ENCODE measurements at regions not wholly inside any gene's neighbourhood (a gene's known extent, or its start where the extent isn't known, plus 50 kb on each side); places are given as distances from the start of the nearest gene placed in this dataset.
"Not testable (repeated sequence)": the region's sequence is repeated elsewhere in the genome, so short reads cannot be mapped to it uniquely, and the experiment has no call there.

DNA sequence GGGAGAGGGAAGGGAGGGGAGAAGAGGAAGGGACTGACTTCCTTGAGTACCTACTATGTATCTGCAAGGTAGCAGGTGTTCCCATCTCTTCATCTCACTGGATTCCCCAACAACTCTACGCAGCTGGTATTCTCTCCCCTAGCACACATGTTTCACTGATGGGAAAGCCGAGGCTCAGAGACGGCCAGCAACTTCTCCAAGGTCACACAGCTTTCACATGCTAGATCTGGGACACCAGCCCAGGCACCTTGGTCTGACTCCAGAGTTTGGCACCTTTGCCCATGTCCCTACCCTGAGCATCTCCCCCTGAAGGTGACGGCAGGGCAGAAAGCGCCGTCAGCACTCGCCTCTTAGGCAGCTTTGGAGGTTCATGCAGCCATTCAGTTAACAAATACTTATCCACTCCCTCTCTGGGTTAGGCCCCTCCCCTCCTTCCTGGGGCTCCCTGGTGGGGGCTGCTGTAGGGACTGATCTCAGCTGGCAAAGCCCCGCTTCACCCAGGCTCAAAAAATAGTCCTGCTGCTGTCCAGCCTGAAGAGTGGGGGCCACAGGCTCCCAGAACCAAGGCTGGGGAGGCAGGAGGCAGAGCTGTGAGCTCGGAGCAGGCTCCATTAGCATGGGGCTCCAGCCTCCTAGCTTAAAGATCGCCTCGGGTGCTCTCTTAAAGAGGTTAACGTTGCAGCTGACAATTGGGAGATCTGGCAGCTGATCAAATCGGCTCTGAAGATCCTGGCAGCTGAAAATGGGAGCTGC, 79.4 kb downstream of the IGLL1 start:
- DNase-seq (ENCODE audit: low read depth, low spot score) = no peak

DNA sequence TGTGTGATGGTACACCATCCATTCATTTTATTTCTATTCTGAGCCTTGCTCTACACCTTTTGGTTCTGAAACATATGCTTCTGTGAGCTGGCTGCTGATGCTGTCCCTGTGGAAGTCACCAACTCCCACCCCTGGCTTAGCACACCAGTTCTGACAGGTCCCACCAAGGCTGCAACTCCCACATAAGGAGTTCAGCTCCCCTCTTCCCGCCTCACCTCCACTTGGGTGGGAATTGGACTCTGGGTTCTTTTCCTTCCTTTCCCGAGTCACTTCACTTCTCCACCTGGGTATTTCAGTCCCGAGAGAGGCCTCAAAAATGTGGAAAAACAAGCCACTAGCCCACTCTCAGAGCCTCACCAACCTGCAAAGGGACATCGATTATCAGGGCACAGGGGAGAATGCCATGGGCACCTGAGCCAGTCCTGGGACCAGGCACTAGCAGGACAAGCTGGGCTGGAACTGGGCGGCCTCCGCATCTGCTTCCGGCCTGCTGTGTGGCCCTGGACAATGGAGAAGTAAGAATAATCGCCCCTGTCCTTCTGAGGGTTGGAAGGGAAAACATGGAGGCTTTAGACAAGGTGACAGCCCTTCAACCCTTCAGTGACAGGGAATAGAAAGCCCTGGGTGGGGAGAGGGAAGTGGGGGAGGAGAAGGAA, 80.1 kb downstream of the IGLL1 start:
- DNase-seq (ENCODE audit: low read depth, low spot score) = no peak

DNA sequence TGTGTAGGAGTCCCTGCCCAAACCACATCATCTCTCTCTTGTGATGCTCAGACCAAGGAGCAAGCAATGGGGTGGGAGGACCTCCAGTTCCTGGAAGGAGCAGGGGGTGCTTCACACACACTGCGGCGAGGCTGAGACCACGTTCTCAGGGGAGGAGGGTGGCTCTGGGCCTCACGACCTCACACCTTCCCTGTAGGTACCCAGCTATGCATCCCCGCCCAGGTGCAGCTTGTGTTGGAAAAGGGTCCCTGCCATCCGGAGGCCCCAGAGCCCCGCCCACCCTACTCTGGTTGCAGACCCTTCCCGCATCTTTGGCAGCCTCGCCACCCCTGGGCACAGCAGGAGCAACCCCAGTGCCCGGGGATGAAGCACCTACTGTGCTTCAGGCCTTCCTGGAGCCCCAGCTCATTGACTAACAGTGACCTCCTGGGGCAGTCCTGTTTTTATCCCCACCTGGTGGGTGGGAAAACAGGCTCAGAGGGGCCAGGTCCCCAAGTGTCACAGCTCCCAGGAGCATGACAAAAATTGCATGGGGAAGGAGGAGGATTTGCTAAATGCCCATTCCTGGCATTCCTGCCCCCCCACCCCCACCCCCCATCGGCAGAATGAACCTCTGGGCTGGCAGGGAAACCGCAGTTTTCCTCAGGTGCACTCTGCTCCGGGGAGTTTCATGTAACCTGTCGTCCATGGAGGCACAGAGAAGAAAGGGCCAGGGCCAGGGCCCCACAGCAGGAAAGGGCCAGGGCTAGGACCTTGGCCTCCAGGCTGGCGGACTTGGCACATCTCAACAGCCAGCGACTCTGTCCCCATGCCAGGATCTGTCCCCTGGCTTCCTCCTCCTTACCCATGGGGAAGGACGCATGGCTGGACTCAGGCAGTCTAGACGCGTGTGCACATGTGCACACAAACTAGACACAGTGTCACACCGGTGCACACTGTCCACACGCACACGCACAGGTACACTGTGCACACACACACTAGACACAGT, 81.0 kb downstream of the IGLL1 start:
- DNase-seq (ENCODE audit: low read depth, low spot score) = no peak

DNA sequence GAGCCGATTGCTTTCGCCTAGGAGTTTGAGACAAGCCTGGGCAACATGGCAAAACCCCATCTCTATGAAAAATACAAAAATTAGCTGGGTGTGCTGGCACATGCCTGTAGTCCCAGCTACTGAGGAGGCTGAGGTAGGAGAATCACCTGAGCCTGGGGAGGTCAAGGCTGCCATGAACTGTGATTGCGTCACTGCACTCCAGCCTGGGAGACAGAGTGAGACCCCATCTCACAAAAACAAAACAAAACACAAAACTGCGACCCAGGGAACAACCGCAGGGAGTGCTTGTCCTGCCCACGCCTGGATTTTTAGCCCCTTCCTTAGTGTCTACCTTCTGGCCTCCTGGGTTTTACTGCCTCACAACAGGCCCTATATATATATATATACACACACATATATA, 82.2 kb downstream of the IGLL1 start:
- not testable (repeated sequence) for DNase-seq (ENCODE audit: low read depth, low spot score)

DNA sequence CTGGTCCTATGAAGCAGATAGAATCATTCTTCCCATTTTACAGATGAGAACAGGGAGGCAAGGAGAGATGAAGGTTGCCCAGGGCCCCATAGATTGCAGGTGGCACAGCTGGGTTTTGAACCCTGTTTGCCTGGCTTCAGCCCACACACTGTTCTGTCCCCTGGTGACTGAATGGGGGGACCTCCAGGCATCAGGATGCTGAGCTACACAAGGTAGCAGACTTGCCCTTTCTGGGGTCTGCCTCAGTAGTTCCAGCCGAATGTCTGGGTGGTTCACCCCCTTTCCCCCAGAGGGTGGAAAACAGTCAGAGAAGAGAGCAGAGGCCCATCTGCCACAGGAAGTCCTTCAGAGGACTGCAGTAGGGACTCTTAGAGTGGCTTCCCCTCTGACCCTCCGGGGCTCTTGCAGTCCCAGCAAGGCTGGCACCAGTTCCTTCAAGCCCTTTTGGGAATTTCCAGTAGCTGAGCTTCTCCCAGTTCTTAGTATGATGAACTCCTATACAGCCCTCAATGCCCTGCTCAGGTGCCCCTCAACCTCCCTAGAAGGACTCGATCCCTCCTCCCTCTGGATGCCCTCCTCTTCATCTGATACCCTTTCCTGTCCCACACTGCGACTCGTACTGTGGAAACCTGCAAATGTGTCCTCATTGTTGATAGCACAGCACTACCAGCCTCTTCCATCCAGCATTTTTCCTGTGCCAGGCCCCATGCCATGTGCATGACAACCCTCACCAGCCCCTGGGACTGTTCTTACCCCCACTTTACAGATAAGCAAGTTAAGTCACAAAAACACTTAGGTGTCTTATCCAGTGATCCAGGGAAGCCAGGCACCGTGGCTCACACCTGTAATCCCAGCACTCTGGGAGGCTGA, 82.8 kb downstream of the IGLL1 start:
- DNase-seq (ENCODE audit: low read depth, low spot score) = no peak

DNA sequence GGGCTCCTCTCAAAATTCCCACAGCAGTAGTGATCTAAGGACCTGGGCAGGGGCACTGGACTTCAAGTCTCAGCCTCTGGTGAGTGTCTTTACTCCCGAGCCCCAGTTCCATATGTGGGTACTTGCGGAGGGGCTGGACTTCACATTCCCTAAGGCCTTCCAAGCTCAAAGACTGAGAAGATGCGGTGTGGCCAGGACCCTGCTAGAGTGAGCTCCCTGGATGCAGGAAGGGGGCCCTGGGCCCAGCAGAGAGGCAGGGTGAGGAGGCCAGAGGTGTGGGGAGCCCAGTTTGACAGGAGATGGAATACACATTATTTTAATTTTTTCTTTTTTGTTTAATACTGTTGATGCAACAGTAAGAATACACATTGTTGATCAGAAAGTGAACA, 83.7 kb downstream of the IGLL1 start:
- DNase-seq (ENCODE audit: low read depth, low spot score) = no peak

DNA sequence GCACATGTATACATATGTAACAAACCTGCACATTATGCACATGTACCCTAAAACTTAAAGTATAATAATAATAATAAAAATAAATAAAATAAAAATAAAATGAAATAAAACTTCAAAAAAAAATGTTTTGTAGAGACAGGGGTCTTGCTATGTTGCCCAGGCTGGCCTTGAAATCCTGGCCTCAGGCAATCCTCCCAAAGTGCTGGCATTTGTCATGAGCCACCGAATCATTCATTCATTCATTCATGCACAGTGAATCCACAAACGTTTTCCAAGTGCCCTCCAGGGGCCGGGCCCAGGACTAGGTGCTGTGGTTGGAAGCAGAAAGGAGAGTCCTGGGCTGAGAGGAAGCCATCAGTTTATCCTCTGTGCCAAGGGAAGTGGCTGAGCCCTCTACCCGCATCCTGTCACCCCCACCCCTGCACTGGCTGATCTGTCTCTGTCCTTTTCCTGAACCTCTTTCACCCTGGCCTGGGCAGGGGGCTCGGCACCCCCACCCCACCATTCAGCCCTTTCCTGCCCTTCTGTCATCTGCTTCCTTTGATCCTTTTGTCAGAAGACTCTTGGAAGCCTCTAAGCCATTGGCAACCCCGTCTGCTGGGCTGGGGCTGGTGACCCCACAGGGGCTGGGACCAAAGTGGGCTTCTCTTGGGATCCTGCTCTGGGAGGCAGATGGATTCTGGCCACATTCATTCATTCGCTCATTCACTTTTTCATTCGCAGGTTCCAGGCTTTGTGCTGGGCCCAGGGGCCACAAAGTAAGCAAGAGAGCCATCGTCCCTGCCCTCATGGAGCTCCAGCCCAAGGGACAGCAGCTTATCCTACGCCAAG, 84.3 kb downstream of the IGLL1 start:
- DNase-seq (ENCODE audit: low read depth, low spot score) = no peak

DNA sequence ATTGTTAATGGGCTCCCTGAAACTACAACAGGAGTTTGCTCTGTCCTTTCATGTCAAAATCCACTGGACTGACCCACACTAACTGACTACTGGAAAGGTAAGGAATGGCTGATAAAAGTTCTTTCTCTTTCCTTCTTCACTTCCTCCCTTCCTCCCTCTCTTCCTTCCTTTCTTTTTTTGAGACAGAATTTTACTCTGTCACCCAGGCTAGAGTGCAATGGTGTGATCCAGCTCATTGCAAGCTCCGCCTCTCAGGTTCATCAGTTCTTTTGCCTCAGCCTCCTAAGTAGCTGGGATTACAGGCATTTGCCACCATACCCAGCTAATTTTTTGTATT, 85.2 kb downstream of the IGLL1 start:
- DNase-seq (ENCODE audit: low read depth, low spot score) = no peak

DNA sequence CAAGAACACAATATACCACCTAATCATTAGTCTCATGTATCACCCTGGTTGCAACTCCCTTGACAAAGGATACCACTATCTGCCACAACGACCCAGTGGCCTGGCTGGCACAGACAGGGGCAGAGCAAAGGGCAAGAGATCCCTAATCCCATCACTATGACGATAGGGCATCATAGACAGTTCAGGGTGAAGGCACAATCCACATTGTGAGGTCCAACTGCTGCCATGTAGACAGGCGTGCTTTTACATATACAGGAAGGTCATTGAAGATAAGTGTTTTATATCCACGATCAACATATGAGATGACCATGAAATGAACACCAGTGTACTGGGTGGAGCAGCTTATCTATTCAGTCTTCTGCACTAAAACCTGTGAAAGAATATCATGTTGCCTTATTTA, 94.6 kb downstream of the IGLL1 start:
- no peak for DNase-seq (ENCODE audit: low read depth, low spot score)

DNA sequence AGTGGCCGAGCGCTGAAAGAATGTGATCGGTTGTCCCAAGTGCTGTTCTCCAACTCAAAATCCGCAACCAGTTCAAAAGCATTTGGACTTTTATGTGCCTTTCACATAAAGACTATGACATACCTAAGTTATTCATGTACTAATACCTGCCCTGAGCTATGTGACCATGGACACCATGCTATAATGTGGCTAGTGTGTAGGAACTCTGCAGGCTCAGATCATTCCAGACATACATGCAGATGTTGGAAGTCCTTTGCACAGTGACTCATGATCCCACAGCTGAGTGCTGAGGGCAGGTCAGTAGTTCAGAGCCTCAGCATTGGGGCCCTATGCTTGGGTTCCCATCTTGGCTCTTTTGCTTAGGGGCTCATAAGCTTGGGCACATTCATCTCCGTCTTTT, 95.4 kb downstream of the IGLL1 start:
- no peak for DNase-seq (ENCODE audit: low read depth, low spot score)

DNA sequence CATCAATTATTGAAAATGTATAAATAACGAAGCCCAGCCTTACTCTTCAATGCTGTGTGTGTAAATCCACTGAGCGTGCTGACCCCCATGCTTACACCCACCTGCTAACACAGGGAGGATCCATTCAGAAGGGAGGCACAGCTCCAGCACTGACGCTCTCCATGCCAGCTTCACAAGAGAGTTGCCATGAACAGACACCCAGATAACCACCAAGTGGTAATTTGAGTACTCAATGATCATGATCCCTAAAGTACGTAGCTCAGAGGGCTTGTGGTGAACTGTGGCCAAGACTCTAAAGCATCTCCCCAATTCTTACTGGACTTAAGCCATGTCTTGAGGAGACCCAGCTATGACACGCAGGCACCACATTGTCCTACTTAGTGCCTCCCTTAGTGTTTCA, 98.7 kb downstream of the IGLL1 start:
- DNase-seq (ENCODE audit: low read depth, low spot score) = no peak

DNA sequence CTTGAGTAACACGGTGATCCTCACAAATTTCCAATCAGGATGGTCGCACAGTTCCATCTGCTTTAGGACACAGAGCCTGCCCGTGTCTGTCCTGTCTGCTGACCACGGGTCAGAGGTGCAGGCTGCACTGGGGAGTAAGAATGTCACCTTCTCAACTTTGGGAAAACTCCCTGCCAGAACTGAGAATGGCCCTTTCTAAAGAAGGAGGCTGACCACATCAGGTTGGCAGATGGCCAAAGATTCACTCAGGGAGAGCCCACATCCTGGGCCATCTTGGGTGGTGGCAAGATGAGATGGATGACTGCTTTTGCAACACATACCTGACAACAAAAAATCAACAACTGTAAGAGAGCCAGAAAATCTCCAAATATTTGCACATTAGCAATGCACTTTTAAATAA, 101.9 kb downstream of the IGLL1 start:
- no peak for DNase-seq (ENCODE audit: low read depth, low spot score)

DNA sequence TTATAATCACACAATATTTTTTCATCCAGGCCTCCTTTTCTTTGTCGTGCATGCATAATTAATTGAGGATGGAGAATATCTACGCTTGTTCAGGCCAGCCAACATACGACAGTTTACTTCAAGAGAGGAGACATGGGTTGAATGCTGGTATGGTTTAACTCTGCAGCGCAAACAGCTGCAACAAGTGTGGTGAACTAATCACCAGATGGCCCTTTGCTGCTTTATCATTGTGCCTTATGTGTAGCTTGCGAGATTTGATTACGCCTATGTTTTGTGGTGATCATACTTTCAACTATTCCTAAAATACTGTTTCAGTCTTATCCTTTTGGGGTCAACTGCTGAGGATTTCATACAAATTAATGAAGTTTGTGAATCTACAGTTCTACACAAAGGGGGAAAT, 105.6 kb downstream of the IGLL1 start:
- DNase-seq (ENCODE audit: low read depth, low spot score) = not testable (repeated sequence)

DNA sequence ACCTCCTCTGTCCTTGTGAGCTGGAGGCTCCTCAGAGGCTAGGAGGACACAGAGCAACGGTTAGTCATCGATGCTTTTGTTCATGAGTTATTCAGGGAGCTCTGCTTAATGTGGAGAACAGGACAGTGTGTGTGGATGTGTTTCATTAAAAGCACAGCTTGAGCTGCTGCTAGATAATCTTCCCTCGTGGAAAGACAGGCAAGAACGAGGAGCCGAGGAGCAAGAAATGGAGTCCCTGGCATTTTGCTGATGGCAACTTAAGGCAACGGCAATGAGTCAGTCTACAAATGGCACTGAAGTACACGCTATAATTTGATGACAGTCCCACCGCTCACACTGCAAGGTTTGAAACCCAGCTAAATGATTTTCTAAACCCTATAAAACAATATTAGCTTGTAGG, 106.2 kb downstream of the IGLL1 start:
- no peak for DNase-seq (ENCODE audit: low read depth, low spot score)

DNA sequence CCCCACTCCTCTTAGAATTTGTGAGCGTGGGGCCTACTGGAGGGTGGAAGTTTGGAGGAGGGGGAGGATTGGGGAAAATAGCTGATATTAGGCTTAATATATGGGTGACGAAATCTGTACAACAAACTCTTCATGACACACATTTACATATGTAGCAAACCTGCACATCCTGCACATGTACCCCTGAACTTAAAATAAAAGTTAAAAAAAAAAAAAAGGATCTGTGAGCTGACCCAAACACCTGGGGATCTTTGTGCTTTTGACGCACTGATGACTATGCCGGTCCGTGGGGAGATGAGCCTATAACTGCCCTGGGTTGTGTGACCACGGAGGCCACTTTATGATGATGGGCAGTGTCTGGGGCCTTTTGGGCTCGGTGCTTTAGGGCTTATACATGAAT, 107.7 kb downstream of the IGLL1 start:
- not testable (repeated sequence) for DNase-seq (ENCODE audit: low read depth, low spot score)

DNA sequence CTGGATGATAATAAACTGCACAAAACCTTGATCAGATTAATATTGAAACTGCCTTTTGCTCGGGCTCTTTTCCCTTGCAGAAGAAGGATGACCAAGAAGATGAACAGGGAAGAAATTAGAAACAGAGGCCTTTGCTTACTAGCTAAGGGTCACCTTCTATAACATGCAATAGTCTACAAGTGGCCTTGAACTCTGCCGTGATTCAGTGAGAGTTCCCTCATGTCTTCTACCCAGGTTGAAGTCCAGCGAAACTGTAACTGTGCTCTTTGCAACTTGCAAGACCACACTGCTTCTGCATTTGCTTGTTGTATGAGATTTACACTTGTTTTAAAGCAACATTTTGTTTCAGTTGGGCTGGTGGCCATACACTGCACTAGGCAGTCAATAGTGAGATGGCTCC, 108.4 kb downstream of the IGLL1 start:
- DNase-seq (ENCODE audit: low read depth, low spot score) = no peak

DNA sequence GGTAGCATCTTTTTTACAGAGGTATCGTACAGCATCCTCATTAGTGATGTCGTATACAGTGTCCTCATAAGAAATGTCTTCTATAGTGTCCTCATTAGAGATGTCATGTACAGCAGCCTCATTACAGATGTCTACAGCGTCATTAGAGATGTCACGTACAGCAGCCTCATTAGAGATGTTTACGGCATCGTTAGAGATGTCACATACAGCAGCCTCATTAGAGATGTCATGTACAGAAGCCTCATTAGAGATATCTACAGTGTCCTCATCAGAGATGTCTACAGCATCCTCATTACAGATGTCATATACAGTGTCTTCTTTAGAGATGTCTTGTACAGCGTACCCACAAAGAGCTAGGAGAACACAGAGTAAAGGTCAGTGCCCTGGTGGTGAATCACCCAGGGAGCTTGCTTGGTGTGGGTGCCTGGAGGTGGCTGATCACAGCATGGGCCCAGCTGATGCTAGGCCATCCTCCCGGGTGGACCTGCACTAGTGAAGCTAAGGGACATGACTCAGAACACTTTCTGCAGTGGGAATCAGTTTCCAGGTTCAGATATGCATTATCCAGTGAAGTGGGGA, 109.2 kb downstream of the IGLL1 start:
- DNase-seq (ENCODE audit: low read depth, low spot score) = no peak

DNA sequence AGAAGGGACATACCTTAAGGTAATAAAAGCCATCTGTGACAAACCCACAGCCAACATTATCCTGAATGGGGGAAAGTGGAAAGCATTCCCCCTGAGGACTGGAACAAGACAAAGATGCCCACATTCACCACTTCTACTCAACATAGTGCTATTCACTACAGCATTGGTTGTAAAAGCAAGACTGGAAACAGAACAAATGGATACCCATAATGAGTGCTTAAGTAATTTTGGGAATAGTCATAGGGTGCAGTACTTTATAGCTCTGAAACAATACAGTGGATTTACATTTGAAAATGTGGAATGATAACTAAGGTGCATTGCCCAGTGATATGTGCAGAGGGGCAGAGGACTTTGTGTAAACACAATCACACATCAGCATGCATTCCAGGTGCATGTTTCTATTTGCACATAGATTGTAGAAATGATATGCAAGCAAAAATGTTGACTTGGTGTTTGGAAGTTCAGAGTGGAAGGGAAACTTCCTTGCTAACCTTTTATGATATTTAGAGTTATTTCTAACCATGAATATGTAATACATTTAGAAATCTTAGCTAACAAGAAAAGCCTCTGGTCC, 112.3 kb downstream of the IGLL1 start:
- no peak for DNase-seq (ENCODE audit: low read depth, low spot score)

DNA sequence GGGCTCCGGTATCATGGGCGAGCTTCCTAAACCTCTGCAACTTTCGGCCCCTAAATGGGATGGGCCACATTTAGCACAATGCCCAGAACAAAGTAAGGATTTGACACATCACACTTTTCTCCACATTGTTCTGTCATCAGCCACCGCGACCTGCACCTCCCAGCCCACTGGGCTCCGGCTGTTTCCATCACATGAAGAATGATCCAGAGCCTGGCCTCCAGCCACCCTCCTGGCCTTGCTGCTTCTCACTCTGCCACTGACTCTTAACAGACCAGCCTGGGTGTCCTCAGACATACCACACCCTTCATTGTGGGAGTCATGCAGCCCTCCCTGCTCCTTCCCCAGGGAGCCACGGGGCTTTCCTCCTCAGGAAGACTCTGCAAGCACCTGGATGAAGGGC, 113.7 kb downstream of the IGLL1 start:
- no peak for DNase-seq (ENCODE audit: low read depth, low spot score)

DNA sequence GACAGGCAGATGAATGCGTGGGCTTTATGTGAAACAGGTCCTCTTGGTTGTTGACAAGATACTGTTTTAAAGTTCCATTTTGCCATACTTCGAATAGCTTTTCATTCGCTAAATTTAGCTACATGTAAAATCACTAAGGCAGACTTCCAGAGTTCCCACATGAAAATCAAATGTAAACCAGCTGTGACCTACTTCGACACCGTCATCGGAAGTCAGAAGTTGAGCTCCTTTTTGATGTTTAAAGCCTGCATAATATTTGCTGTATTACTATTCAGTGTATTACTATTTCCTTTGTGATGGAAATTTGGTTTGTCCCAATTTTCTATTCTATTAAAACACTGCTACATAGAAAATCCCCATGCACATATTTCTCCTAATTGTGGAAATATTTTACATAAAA, 115.3 kb downstream of the IGLL1 start:
- DNase-seq (ENCODE audit: low read depth, low spot score) = not testable (repeated sequence)

Measured in activated CD4-positive, CD25-positive, alpha-beta regulatory T cell treated with anti-CD3 and anti-CD28 coated beads, Interleukin-2, amount 50 U/mL, for 16 hours (primary cell).